WTC11 (cell line): ENCODE measurements at regions not wholly inside any gene's neighbourhood (a gene's known extent, or its start where the extent isn't known, plus 50 kb on each side); places are given as distances from the start of the nearest gene placed in this dataset.

Experiments used
- CREB1 ChIP-seq: sonication (generic); formaldehyde crosslinking; IDR thresholded peaks from 2 replicates; pipeline ENCODE4 v1.8.0; 2023; ENCODE audit warnings: mild to moderate bottlenecking, missing genetic modification reagents
- ETV6 ChIP-seq: sonication (generic); formaldehyde crosslinking; IDR thresholded peaks from 2 replicates; pipeline ENCODE4 v1.8.1; 2022; ENCODE audit warnings: mild to moderate bottlenecking, missing genetic modification reagents
- HMGA2 ChIP-seq: fragments of 250-450 bp; sonication (Bioruptor Pico); IDR thresholded peaks from 2 replicates; pipeline ENCODE4 v1.4.0; 2021; ENCODE audit warnings: mild to moderate bottlenecking, moderate library complexity
- TP53 ChIP-seq: sonication (generic); formaldehyde crosslinking; IDR thresholded peaks from 2 replicates; pipeline ENCODE4 v1.8.1; 2023; ENCODE audit warnings: mild to moderate bottlenecking, missing genetic modification reagents
- ZNF121 ChIP-seq: sonication (generic); formaldehyde crosslinking; IDR thresholded peaks from 2 replicates; pipeline ENCODE4 v1.8.0; 2023; ENCODE audit warnings: missing genetic modification reagents
- TF ChIP-seq, protein P1 (sequence below): fragments of 200-600 bp; IDR thresholded peaks from 2 replicates; pipeline ENCODE4 v1.8.0; 2022; ENCODE audit warnings: antibody characterized with exemption
- TF ChIP-seq, protein P2 (sequence below): sonication (generic); formaldehyde crosslinking; IDR thresholded peaks from 2 replicates; pipeline ENCODE4 v1.8.1; 2023; ENCODE audit warnings: mild to moderate bottlenecking, missing genetic modification reagents, moderate library complexity
- TF ChIP-seq, protein P3 (sequence below): sonication (generic); formaldehyde crosslinking; IDR thresholded peaks from 2 replicates; pipeline ENCODE4 v1.8.1; 2022; ENCODE audit warnings: low read depth, mild to moderate bottlenecking, moderate library complexity, missing genetic modification reagents, borderline replicate concordance

DNA sequence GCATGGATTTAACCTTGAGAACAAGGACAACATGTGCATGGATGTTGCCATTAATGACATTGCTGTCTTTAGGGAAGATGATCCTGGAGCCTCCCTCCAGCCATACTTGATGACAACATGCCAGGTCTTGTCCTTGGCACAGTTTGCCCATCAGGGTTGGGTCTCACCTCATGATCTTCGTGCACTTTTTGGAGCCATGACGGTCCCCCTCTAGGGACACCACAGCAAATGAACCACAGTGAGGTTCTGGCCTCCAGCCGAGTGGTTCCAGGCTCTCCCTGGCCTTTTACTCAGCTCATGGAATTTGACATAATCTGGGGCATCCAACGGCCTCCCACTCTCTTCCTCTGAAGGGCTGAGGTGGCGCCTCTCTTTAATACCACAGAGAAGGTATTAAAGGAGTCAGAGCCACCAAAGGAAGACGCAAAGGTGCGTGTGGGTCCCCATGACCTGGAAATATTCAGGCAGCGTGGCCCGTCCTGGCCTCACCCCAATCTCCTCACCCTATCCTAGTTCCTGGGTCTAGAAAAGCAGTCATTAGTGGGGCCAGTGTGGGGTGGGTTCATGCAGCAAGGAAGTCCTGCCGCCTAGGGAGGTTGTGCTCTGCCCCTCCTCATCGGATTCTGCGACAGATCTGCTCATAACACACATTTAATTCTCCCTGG lies 184.8 kb downstream of the CXCL12 start:
- TF ChIP-seq, protein P1, sequence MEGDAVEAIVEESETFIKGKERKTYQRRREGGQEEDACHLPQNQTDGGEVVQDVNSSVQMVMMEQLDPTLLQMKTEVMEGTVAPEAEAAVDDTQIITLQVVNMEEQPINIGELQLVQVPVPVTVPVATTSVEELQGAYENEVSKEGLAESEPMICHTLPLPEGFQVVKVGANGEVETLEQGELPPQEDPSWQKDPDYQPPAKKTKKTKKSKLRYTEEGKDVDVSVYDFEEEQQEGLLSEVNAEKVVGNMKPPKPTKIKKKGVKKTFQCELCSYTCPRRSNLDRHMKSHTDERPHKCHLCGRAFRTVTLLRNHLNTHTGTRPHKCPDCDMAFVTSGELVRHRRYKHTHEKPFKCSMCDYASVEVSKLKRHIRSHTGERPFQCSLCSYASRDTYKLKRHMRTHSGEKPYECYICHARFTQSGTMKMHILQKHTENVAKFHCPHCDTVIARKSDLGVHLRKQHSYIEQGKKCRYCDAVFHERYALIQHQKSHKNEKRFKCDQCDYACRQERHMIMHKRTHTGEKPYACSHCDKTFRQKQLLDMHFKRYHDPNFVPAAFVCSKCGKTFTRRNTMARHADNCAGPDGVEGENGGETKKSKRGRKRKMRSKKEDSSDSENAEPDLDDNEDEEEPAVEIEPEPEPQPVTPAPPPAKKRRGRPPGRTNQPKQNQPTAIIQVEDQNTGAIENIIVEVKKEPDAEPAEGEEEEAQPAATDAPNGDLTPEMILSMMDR, result no peak
- TF ChIP-seq, protein P2, sequence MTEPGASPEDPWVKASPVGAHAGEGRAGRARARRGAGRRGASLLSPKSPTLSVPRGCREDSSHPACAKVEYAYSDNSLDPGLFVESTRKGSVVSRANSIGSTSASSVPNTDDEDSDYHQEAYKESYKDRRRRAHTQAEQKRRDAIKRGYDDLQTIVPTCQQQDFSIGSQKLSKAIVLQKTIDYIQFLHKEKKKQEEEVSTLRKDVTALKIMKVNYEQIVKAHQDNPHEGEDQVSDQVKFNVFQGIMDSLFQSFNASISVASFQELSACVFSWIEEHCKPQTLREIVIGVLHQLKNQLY (CRISPR knock-in tag), result no peak
- TF ChIP-seq TP53 (no peak), ZNF121 (CRISPR knock-in tag) (no peak), HMGA2 (CRISPR knock-in tag) (no peak), CREB1 (CRISPR knock-in tag) (no peak), ETV6 (CRISPR knock-in tag) (no peak)
- TF ChIP-seq, protein P3, sequence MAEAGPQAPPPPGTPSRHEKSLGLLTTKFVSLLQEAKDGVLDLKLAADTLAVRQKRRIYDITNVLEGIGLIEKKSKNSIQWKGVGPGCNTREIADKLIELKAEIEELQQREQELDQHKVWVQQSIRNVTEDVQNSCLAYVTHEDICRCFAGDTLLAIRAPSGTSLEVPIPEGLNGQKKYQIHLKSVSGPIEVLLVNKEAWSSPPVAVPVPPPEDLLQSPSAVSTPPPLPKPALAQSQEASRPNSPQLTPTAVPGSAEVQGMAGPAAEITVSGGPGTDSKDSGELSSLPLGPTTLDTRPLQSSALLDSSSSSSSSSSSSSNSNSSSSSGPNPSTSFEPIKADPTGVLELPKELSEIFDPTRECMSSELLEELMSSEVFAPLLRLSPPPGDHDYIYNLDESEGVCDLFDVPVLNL (CRISPR knock-in tag), result no peak
